Psoas muscle (tissue), 7 donors: ENCODE measurements at regions not wholly inside any gene's neighbourhood (a gene's known extent, or its start where the extent isn't known, plus 50 kb on each side); places are given as distances from the start of the nearest gene placed in this dataset.

Source experiments
- ATAC-seq, 4 donors: fragments of 200-7000 bp; cut with Tn5 transposase; one replicate each; pipeline ENCODE4 v1.9.1; 2020; ENCODE audit warnings: moderate library complexity in 3 of 4, mild to moderate bottlenecking in 2 of 4
- DNase-seq, 2 donors: peaks; one replicate each; pipeline ENCODE4 v3.0.0-alpha.2; 2020
- H3K27ac ChIP-seq: fragments of 200-600 bp; one replicate; pipeline ENCODE4 v1.8.0; 2022
- H3K27me3 ChIP-seq, 3 donors: fragments of 200-600 bp in 1 of 3; one replicate each; pipeline versions ENCODE4 v1.6.1 to v1.8.0; 2013 to 2022; ENCODE audit warnings: low read length in 2 of 3, mild to moderate bottlenecking in 2 of 3, moderate library complexity in 1 of 3; ENCODE audit not compliant: insufficient read depth in 3 of 3
- H3K36me3 ChIP-seq, 2 donors: fragments of 200-600 bp in 1 of 2; one replicate each; pipeline versions ENCODE4 v1.6.1 to v1.8.0; 2013 to 2022; ENCODE audit warnings: low read depth in 1 of 2, mild to moderate bottlenecking in 1 of 2, moderate library complexity in 1 of 2; ENCODE audit not compliant: insufficient read depth in 1 of 2
- H3K4me1 ChIP-seq: fragments of 200-600 bp; one replicate; pipeline ENCODE4 v1.8.0; 2022
- H3K4me3 ChIP-seq: fragments of 200-600 bp; one replicate; pipeline ENCODE4 v1.8.0; 2022; ENCODE audit warnings: mild to moderate bottlenecking
- H3K9me3 ChIP-seq: fragments of 200-600 bp; one replicate; pipeline ENCODE4 v1.8.0; 2022
- CTCF ChIP-seq: fragments of 200-600 bp; IDR thresholded peaks from one replicate; pipeline ENCODE4 v1.8.0; 2022; ENCODE audit warnings: antibody characterized with exemption
- WGBS, 3 donors: extraction: QIAGEN DNeasy Blood & Tissue Kit; methylation state at CpG; one replicate each; pipeline versions ENCODE4 v1.1.6 to v1.1.7; 2013; 5-methylcytosine and 5-hydroxymethylcytosine counted together
- intact Hi-C, 2 donors: fragments of 100-400 bp; cut with DNase I; formaldehyde crosslinking; loops; one replicate each; pipeline versions ENCODE4 v1.11.0 to v1.14.2; 2022
- donor health status: healthy with polysubstance abuse.
- donor health status: DM: no; HTN: no; CAD: no; lungs with moderate emphysema.
- donor health status: Bipolar disorder and iron deficiency.
- donor health status: healthy.
- donor health status: DM: yes; HTN: yes; CAD: no.
- donor health status: DM: no; HTN: no; CAD: no.
- donor health status: DM: yes; HTN: yes; CAD: no.

GRCh38 chr13:44171861-44172260, 201.8 kb upstream of the SERP2 start:
- ATAC-seq (no peak), DNase-seq (no peak)
- H3K4me1 ChIP-seq, result peaks cover 21% of the 10 kb centered on the region
- no peaks in the 10 kb centered on the region for H3K27me3 ChIP-seq
- no peak overlapping the region for H3K27ac ChIP-seq
- H3K9me3 ChIP-seq, result no peaks in the 10 kb centered on the region
- no peak overlapping the region for H3K4me3 ChIP-seq
- H3K36me3 ChIP-seq, result no peaks in the 10 kb centered on the region
- intact Hi-C loops, result no loop called here
- no peak for TF ChIP-seq CTCF

DNA sequence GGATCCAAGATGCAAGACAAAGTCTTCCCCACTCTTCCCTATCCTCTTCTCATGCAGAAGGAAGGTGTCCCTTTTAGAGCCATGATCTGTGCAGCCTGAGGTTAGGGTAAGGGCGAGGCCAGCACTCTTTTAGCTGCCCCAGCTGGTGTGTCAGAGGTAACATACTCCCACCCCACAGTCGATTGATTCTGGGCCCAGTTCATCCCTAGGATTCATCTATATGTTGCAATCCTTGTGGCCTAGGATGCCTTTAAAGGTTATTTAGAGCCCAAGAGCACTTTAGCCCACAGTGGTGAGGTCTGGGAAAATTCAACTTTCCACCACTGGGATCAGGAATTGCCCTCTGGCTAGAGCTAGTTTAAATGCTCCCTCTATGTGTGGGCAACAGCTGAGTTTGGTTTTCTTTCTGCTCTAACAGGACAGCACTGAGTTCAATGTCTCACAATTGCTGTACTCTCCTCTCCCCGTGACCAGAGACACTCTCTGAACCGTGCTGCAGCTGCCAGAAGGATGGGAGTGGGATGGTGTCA, 201.3 kb upstream of the SERP2 start:
- DNase-seq (no peak), ATAC-seq (no peak)
- TF ChIP-seq CTCF, result no peak
- peaks cover 21% of the 10 kb centered on the region for H3K4me1 ChIP-seq
- H3K9me3 ChIP-seq, result no peaks in the 10 kb centered on the region
- intact Hi-C loops, result no loop called here
- no peak overlapping the region for H3K27ac ChIP-seq
- H3K36me3 ChIP-seq, result no peaks in the 10 kb centered on the region
- no peak overlapping the region for H3K4me3 ChIP-seq
- no peaks in the 10 kb centered on the region for H3K27me3 ChIP-seq
- 79 to 95% (median 86%) methylated on average over 4 of the region's 4 CpGs for WGBS, 3 donors

DNA sequence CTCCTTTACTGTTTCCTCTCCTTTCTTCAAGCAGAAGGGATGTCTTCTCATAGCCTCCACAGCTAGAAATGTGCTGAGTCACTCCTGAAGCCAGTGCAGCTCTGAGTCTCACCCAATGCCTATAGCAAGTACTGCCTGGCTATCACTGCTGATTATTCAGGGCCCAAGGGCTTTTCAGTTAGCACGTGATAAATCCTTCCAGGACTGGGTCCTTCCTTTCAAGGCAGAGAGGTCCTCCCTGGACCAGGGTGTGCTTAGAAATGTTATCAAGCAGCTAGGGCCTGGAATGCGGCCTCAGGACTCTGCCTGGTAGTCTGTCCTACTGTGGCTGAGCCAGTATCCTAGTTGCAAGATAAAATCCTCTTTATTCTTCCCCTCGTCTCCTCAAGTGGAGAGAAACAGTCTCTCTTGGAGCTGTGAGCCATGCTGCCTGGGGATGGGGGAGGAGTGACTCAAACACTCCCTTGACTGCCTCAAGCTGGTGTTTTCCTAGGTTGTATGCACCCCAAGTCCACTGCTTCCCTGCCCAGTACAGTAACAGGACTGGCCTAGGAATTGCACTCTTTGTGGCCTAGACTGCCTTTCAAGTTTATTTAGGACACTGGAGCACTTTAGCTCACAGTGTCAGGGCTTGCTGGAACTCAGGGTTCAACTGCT, 198.7 kb upstream of the SERP2 start:
- 64 to 88% (median 67%) methylated on average over 3 of the region's 3 CpGs for WGBS, 3 donors
- intact Hi-C loops, result no loop called here
- no peaks in the 10 kb centered on the region for H3K27me3 ChIP-seq
- ATAC-seq (peak; percentile 36 to 62 (median 54)), DNase-seq (no peak)
- peaks cover 24% of the 10 kb centered on the region for H3K4me1 ChIP-seq
- H3K4me3 ChIP-seq, result no peak overlapping the region
- peak overlapping the region; percentile 30 for H3K27ac ChIP-seq
- no peaks in the 10 kb centered on the region for H3K9me3 ChIP-seq
- no peak for TF ChIP-seq CTCF
- no peaks in the 10 kb centered on the region for H3K36me3 ChIP-seq

DNA sequence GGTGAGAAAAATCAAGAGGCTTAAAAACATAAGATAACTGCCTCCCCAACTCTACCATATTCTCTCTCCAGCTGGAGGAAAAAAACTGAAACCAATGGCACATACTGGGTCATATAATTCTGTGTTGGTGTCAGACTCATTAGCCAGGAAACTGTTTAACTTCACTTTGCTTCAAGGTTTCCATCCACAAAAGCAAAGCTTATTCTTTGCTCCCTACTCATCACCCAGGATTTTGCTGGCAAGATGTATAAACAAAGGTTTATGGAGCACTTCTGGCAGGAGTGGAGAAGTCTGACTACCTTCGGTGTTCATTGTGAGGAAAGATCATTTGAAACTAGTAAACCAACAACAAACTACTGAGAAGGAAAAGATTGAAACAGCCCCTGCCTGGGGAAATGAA, 197.5 kb upstream of the SERP2 start:
- Histone ChIP-seq H3K4me1 (peaks cover 31% of the 10 kb centered on the region), H3K9me3 (no peaks in the 10 kb centered on the region), H3K4me3 (no peak overlapping the region), H3K27ac (no peak overlapping the region), H3K36me3 (no peaks in the 10 kb centered on the region), H3K27me3 (no peaks in the 10 kb centered on the region)
- no CpG with 5 or more reads among the region's 1 CpG for WGBS, 3 donors
- ATAC-seq, result no peak
- TF ChIP-seq CTCF, result no peak
- intact Hi-C loops, result no loop called here
- DNase-seq, result no peak
